Duodenal mucosa (tissue), 2 donors: ENCODE measurements at regions not wholly inside any gene's neighbourhood (a gene's known extent, or its start where the extent isn't known, plus 50 kb on each side); places are given as distances from the start of the nearest gene placed in this dataset.

Source experiments
- H3K27ac ChIP-seq: one replicate; pipeline ENCODE4 v1.7.0; 2013; ENCODE audit warnings: low read depth, low read length
- H3K27me3 ChIP-seq, 2 donors: one replicate each; pipeline ENCODE4 v1.7.0; 2013; ENCODE audit warnings: low read length in 2 of 2, control low read depth in 1 of 2; ENCODE audit not compliant: insufficient read depth in 2 of 2, control insufficient read depth in 1 of 2
- H3K36me3 ChIP-seq, 2 donors: one replicate each; pipeline ENCODE4 v1.7.0; 2013; ENCODE audit warnings: low read length in 2 of 2, control low read depth in 1 of 2; ENCODE audit not compliant: insufficient read depth in 2 of 2, control insufficient read depth in 1 of 2
- H3K4me1 ChIP-seq, 2 donors: one replicate each; pipeline ENCODE4 v1.7.0; 2013; ENCODE audit warnings: low read length in 2 of 2, control low read depth in 1 of 2; ENCODE audit not compliant: insufficient read depth in 2 of 2, control insufficient read depth in 1 of 2
- H3K4me3 ChIP-seq, 2 donors: one replicate each; pipeline ENCODE4 v1.7.0; 2013; ENCODE audit warnings: low read length in 2 of 2, low read depth in 1 of 2
- H3K9ac ChIP-seq, 2 donors: one replicate each; pipeline ENCODE4 v1.7.0; 2013; ENCODE audit warnings: low read length in 2 of 2, low read depth in 1 of 2
- H3K9me3 ChIP-seq, 2 donors: one replicate each; pipeline ENCODE4 v1.7.0; 2013; ENCODE audit warnings: low read length in 2 of 2, control low read depth in 1 of 2; ENCODE audit not compliant: control insufficient read depth in 1 of 2

- Histone ChIP-seq H3K9ac (no peak overlapping the region), H3K27me3 (no peaks in the 10 kb centered on the region), H3K36me3 (no peaks in the 10 kb centered on the region), H3K4me3 (no peak overlapping the region), H3K9me3 (no peaks in the 10 kb centered on the region), H3K27ac (no peak overlapping the region), H3K4me1 (no peaks in the 10 kb centered on the region)
These were observed 660.7 kb upstream of the RAB6C start for GRCh38 chr2:129318581-129319421.

GRCh38 chr2:129319422-129319717 lies 660.1 kb upstream of the RAB6C start:
- Histone ChIP-seq H3K4me1 (no peaks in the 10 kb centered on the region), H3K36me3 (no peaks in the 10 kb centered on the region), H3K27ac (no peak overlapping the region), H3K4me3 (no peak overlapping the region), H3K27me3 (no peaks in the 10 kb centered on the region), H3K9ac (no peak overlapping the region), H3K9me3 (no peaks in the 10 kb centered on the region)

- Histone ChIP-seq H3K9ac (no peak overlapping the region), H3K4me3 (no peak overlapping the region), H3K9me3 (no peaks in the 10 kb centered on the region), H3K4me1 (no peaks in the 10 kb centered on the region), H3K27ac (no peak overlapping the region), H3K27me3 (no peaks in the 10 kb centered on the region), H3K36me3 (no peaks in the 10 kb centered on the region)
These were observed 659.2 kb upstream of the RAB6C start for GRCh38 chr2:129320288-129320687.

- Histone ChIP-seq H3K27ac (no peak overlapping the region), H3K4me3 (no peak overlapping the region), H3K27me3 (no peaks in the 10 kb centered on the region), H3K4me1 (no peaks in the 10 kb centered on the region), H3K36me3 (no peaks in the 10 kb centered on the region), H3K9me3 (no peaks in the 10 kb centered on the region), H3K9ac (no peak overlapping the region)
These were observed 655.1 kb upstream of the RAB6C start for GRCh38 chr2:129324349-129324748.

GRCh38 chr2:129325151-129325550 lies 654.3 kb upstream of the RAB6C start:
- no peaks in the 10 kb centered on the region for H3K4me1 ChIP-seq
- no peak overlapping the region for H3K4me3 ChIP-seq
- no peak overlapping the region for H3K27ac ChIP-seq
- H3K9ac ChIP-seq, result no peak overlapping the region
- no peaks in the 10 kb centered on the region for H3K36me3 ChIP-seq
- no peaks in the 10 kb centered on the region for H3K27me3 ChIP-seq
- no peaks in the 10 kb centered on the region for H3K9me3 ChIP-seq

- no peak overlapping the region for H3K4me3 ChIP-seq
- no peaks in the 10 kb centered on the region for H3K27me3 ChIP-seq
- H3K36me3 ChIP-seq, result no peaks in the 10 kb centered on the region
- no peaks in the 10 kb centered on the region for H3K4me1 ChIP-seq
- no peaks in the 10 kb centered on the region for H3K9me3 ChIP-seq
- no peak overlapping the region for H3K27ac ChIP-seq
- no peak overlapping the region for H3K9ac ChIP-seq
These were observed 649.9 kb upstream of the RAB6C start for GRCh38 chr2:129329574-129329973.

GRCh38 chr2:129330504-129330903 lies 649.0 kb upstream of the RAB6C start:
- Histone ChIP-seq H3K27me3 (no peaks in the 10 kb centered on the region), H3K9me3 (no peaks in the 10 kb centered on the region), H3K4me3 (no peak overlapping the region), H3K36me3 (no peaks in the 10 kb centered on the region), H3K4me1 (no peaks in the 10 kb centered on the region), H3K9ac (no peak overlapping the region), H3K27ac (no peak overlapping the region)

- Histone ChIP-seq H3K27me3 (no peaks in the 10 kb centered on the region), H3K4me3 (no peak overlapping the region), H3K9me3 (no peaks in the 10 kb centered on the region), H3K4me1 (no peaks in the 10 kb centered on the region), H3K27ac (no peak overlapping the region), H3K9ac (no peak overlapping the region), H3K36me3 (no peaks in the 10 kb centered on the region)
These were observed 647.8 kb upstream of the RAB6C start for GRCh38 chr2:129331638-129332037.

GRCh38 chr2:129334128-129334527 lies 645.3 kb upstream of the RAB6C start:
- no peaks in the 10 kb centered on the region for H3K27me3 ChIP-seq
- H3K4me1 ChIP-seq, result no peaks in the 10 kb centered on the region
- no peak overlapping the region for H3K27ac ChIP-seq
- no peaks in the 10 kb centered on the region for H3K9me3 ChIP-seq
- H3K36me3 ChIP-seq, result no peaks in the 10 kb centered on the region
- H3K4me3 ChIP-seq, result no peak overlapping the region
- no peak overlapping the region for H3K9ac ChIP-seq

GRCh38 chr2:129334696-129335410 lies 644.6 kb upstream of the RAB6C start:
- Histone ChIP-seq H3K9me3 (no peaks in the 10 kb centered on the region), H3K4me1 (no peaks in the 10 kb centered on the region), H3K9ac (no peak overlapping the region), H3K27me3 (no peaks in the 10 kb centered on the region), H3K36me3 (no peaks in the 10 kb centered on the region), H3K27ac (no peak overlapping the region), H3K4me3 (no peak overlapping the region)
